ENCODE measurements at regions not wholly inside any gene's neighbourhood (a gene's known extent, or its start where the extent isn't known, plus 50 kb on each side); places are given as distances from the start of the nearest gene placed in this dataset.
A peak's percentile ranks its signal among the peaks of the same experiment; 100 is the strongest.

DNA sequence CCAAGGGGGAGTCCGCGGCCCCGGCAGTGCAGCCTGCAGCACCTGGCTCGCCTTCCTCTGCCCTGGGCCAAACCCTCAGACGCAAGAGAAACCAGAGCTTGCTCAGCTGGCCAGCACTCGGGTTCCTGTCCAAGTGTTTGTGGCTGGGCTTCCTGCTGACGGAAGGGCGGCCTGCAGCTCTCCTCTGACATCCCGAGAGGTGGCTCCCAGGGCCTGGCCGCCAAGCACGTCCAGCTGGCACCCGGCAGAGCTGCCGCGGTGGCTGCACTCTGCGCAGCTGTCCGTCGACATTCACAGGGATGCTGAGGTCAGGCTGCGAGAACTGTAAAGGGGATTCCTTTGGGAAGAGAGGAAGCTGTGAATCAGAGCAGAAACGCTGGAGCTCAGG, 85.6 kb downstream of the CPN2 start:
- peak; percentile 98 for DNase-seq (ENCODE audit: low read depth)

DNA sequence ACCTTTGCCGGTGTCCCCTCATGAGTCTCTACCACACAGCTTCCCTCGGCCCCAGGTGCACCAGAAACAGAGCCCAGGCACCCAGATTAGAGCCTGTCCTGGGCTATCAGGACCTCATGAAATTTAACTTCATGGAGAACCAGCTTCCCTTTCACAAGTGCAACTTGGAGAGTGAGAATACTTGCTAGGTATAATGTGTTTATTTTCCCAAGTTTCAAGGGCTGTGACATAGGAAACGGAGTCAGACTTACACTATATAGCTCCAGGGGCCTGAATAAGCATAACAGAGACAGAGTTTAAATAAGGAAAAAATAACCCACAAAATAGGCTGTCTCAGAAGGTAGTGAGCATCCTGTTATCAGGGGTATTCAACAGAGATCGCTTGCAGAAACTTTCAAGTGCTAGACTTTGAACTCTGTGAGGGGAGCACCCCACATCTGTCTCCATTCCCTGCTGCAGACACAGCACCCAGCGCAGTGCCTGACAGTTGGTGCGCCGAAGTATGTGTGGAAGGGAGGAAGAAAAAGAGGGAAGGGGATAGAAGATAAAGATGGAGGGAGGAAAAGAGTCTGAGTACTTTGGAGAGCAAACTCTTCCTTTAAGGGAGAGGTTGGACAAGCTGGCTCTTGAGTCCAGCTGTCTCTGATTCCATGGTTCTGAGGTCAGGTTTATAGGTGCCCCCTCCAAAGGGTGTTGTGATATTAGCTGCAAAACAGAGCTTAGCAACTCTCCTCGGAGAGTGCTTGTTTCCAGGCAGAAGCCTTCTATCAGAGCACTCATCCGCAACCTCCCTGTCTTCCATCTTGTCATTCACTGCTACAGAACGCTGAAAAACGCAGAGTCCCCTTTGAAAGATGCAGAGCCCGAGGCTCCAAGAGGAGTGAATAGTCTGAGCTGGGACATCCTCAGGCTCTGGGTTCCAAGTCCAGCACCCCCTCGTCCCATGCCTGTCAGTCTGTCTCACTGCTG, 84.8 kb downstream of the CPN2 start:
- in situ Hi-C loops (cut with HindIII; ENCODE audit: low sequenced_read_pairs) = no loop called here
- DNase-seq (ENCODE audit: low read depth) = no peak
- TF ChIP-seq, protein P1, sequence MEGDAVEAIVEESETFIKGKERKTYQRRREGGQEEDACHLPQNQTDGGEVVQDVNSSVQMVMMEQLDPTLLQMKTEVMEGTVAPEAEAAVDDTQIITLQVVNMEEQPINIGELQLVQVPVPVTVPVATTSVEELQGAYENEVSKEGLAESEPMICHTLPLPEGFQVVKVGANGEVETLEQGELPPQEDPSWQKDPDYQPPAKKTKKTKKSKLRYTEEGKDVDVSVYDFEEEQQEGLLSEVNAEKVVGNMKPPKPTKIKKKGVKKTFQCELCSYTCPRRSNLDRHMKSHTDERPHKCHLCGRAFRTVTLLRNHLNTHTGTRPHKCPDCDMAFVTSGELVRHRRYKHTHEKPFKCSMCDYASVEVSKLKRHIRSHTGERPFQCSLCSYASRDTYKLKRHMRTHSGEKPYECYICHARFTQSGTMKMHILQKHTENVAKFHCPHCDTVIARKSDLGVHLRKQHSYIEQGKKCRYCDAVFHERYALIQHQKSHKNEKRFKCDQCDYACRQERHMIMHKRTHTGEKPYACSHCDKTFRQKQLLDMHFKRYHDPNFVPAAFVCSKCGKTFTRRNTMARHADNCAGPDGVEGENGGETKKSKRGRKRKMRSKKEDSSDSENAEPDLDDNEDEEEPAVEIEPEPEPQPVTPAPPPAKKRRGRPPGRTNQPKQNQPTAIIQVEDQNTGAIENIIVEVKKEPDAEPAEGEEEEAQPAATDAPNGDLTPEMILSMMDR (IDR thresholded peaks at IDR 0.05; ENCODE audit: low read depth, low read length, missing control alignments) = no peak
- H3K4me3 ChIP-seq (ENCODE audit: low read depth, low read length) = no peak overlapping the region

More for the DNA sequence above, 85.6 kb downstream of the CPN2 start:
- TF ChIP-seq, protein P1 (IDR thresholded peaks at IDR 0.05; ENCODE audit: low read depth, low read length, missing control alignments) = no peak
- H3K4me3 ChIP-seq (ENCODE audit: low read depth, low read length) = no peak overlapping the region
- in situ Hi-C loops (cut with HindIII; ENCODE audit: low sequenced_read_pairs) = no loop called here

DNA sequence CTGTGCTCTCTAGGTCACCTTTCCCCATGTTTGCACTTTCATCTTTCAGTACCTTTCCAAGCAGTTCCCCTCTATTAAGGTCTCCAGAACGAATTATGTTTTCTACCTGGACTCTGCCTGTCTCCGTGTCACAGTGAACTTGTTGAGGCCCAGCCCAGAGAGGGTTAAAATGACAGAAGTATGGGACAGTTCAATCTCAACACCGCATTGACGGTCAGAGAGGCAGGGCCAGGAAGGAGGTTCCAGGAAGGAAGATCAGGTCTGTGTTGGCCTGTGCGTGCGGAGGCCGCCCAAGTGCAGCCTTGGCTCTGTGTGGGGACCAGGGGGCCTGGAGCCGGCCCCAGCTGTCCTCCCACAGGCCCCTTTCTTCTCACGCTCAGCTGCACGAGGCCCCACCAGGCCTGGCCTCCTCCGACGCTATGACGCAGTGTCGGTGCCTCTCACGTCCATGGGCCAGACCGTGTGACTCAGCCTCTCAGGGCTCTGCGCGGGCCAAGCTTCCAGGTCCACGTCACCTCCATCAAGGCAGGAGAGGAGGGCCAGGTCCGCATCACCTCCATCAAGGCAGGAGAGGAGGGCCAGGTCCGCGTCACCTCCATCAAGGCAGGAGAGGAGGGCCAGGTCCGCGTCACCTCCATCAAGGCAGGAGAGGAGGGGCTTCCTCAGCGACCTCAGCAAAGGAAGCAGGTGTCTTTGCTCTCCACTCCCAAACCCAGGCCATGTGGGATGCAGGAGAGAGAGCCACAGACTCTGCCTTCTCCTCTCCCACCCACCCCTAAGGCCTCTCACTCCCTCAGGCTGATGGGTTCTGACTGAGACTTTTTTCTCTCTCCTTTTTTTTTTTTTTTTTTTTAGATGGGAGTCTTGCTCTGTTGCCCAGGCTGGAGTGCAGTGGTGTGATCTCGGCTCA, 83.1 kb downstream of the CPN2 start:
- no peak for DNase-seq (ENCODE audit: low read depth)
- no peak overlapping the region for H3K4me3 ChIP-seq (ENCODE audit: low read depth, low read length)
- in situ Hi-C loops (cut with HindIII; ENCODE audit: low sequenced_read_pairs) = no loop called here
- TF ChIP-seq, protein P1 (IDR thresholded peaks at IDR 0.05; ENCODE audit: low read depth, low read length, missing control alignments) = no peak

DNA sequence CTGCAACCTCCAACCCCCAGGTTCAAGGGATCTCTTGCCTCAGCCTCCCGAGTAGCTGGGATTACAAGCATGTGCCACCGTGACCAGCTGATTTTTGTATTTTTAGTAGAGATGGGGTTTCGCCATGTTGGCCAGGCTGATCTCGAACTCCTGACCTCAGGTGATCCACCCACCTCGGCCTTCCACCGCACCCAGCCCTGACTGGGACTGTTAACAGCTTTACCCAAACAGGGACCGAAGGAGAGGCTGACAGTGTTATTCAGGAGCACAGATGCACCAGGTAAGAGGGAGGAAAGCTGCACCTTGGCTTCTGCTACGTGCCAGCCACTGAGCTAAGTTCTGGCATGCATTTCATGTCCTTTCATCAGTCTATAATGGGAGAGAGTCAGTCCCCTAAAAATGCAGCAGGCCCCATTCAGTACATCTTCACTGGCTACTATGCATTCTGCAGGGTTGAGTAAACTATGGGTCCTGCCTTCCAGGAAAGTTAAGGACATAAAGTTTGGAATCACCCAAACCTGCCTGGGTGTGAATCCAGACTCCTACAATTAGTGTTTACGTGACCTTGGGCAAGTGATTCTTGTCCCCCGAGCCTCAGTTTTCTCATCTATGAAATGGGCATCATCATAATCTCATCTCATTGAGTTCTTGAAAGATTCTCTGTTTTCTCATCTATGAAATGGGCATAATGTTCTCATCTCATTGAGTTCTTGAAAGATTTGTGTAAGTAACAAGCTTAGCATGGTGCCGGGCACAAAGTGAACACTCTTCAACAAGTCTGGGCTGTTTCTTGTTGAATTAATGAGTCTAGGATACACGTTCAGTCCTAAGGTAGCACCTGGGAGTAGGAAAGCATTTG, 82.2 kb downstream of the CPN2 start:
- TF ChIP-seq, protein P1 (IDR thresholded peaks at IDR 0.05; ENCODE audit: low read depth, low read length, missing control alignments) = no peak
- in situ Hi-C loops (cut with HindIII; ENCODE audit: low sequenced_read_pairs) = no loop called here
- no peak for DNase-seq (ENCODE audit: low read depth)
- H3K4me3 ChIP-seq (ENCODE audit: low read depth, low read length) = no peak overlapping the region

DNA sequence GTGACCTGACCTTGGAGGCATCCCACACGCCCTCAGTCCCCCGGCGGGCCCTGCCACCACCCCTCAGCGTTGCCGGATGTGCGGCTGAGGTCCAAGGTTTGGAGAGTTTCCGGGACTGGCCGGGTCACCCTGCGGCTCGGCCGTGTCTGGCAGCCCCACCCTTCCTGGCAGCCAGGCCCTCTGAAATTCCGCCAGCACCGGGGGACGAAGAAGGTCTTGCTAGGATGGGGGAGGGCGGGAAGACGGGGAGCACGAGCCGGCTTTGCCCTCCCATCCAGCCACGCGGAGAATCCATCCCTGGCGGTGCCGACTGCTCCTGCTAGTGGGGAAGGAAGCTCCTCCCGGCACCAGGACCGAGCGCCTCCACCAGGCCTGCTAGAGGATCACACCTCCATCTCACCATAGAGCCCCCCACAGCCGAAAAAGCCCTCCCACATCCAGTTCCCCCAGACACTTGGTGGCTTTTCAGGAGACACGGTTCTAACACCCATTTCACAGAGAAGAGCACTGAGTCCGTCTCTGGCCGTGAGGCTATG, 81.5 kb downstream of the CPN2 start:
- TF ChIP-seq, protein P1 (IDR thresholded peaks at IDR 0.05; ENCODE audit: low read depth, low read length, missing control alignments) = peak; percentile 62
- peak; percentile 38 for DNase-seq (ENCODE audit: low read depth)
- H3K4me3 ChIP-seq (ENCODE audit: low read depth, low read length) = no peak overlapping the region
- in situ Hi-C loops (cut with HindIII; ENCODE audit: low sequenced_read_pairs) = no loop called here

All from astrocyte of the cerebellum (primary cell).